GM20000 (cell line): ENCODE measurements at regions not wholly inside any gene's neighbourhood (a gene's known extent, or its start where the extent isn't known, plus 50 kb on each side); places are given as distances from the start of the nearest gene placed in this dataset.

ENCODE experiments used
- DNase-seq: peaks from one replicate; pipeline ENCODE4 v3.0.0; 2012; ENCODE audit warnings: low spot score
- CTCF ChIP-seq: IDR thresholded peaks from 2 replicates; pipeline ENCODE4 v1.5.1; 2012; ENCODE audit warnings: mild to moderate bottlenecking, control low read depth; ENCODE audit errors: extremely low read depth, missing control alignments

GRCh38 chr16:87178977-87179376 lies 138.2 kb downstream of the C16orf95 start:
- DNase-seq: no peak
- no peak for TF ChIP-seq CTCF

- DNase-seq: no peak
- no peak for TF ChIP-seq CTCF
Observed at GRCh38 chr16:87180069-87180468, 137.1 kb downstream of the C16orf95 start.

- DNase-seq: no peak
- no peak for TF ChIP-seq CTCF
Observed at GRCh38 chr16:87182759-87183158, 134.4 kb downstream of the C16orf95 start.

GRCh38 chr16:87183647-87184046 lies 133.5 kb downstream of the C16orf95 start:
- TF ChIP-seq CTCF: no peak
- no peak for DNase-seq

DNA sequence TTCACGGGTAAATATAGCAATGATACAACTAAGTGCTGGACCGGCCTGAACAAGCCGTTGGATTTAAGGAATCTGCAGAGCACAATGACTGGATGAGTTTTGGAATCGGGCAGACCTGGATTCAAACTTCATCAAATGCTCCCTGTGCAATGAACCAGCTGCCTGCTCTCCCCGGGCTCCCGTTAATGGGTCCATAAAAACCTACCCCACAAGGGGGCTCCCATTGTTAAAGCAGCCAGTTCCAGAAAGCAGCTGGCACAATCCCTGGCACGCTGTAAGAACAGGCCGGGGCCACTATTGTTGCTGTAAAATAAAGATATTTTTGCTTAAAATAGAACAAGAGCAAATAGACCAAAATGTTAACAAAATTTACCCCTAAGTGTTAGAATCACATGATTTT lies 131.9 kb downstream of the C16orf95 start:
- DNase-seq: no peak
- no peak for TF ChIP-seq CTCF

DNA sequence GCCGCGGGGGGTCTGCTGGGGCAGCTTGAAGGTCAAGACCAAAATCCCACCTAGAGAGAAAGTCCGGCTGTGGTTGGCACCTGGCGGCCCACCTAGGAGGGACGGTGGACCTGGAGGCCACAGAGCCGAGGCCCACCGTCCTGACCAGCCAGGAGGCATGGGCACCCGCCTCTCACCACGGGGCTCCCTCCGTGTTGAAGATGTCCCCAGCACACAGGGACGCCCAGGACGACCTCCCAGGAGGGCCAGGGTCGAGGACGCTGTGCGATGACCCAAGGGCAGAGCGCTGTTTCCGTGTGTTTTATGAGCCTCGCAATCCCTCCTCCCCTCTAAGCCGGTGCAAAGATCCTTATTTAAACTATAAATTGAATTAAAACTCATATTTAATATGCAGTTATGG lies 131.2 kb downstream of the C16orf95 start:
- TF ChIP-seq CTCF: no peak
- DNase-seq: no peak

DNA sequence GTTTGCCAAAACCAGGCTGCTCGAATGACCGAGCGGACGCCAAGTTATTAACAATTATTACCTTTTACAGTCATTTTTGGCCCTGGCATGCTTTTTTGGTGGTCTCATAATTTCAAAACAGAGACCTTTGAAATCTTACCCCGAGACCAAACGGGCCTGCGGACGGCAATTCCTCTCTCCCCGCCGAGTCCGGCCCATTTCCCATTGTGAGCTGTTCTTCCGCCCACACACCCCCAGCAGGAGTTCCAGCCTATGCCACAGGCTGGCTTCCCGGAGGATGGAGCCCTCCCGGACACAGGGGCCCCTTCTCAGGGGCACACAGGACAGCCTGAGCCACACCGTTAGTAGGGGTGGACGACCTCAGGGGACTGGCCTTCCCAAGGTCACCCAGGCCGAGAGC lies 130.7 kb downstream of the C16orf95 start:
- no peak for TF ChIP-seq CTCF
- no peak for DNase-seq
